ENCODE measurements at regions not wholly inside any gene's neighbourhood (a gene's known extent, or its start where the extent isn't known, plus 50 kb on each side); places are given as distances from the start of the nearest gene placed in this dataset.

GRCh38 chr13:79987761-79988160 is 353.2 kb downstream of the SPRY2 start:
- TF ChIP-seq GATA2 (IDR thresholded peaks at IDR 0.05; ENCODE audit: low read depth, low read length), result no peak
- no peak for TF ChIP-seq GATA3 (IDR thresholded peaks at IDR 0.05; ENCODE audit: low read depth, low read length)

- no peak for TF ChIP-seq GATA3 (IDR thresholded peaks at IDR 0.05; ENCODE audit: low read depth, low read length)
- TF ChIP-seq GATA2 (IDR thresholded peaks at IDR 0.05; ENCODE audit: low read depth, low read length), result no peak
Measured at GRCh38 chr13:79987323-79987722, 353.6 kb downstream of the SPRY2 start.

- no peak for TF ChIP-seq GATA3 (IDR thresholded peaks at IDR 0.05; ENCODE audit: low read depth, low read length)
- no peak for TF ChIP-seq GATA2 (IDR thresholded peaks at IDR 0.05; ENCODE audit: low read depth, low read length)
Measured at GRCh38 chr13:79986890-79987289, 354.0 kb downstream of the SPRY2 start.

GRCh38 chr13:79973533-79973963 is 367.4 kb downstream of the SPRY2 start:
- TF ChIP-seq GATA3 (IDR thresholded peaks at IDR 0.05; ENCODE audit: low read depth, low read length), result no peak

- TF ChIP-seq GATA3 (IDR thresholded peaks at IDR 0.05; ENCODE audit: low read depth, low read length), result no peak
- TF ChIP-seq GATA2 (IDR thresholded peaks at IDR 0.05; ENCODE audit: low read depth, low read length), result no peak
Measured at GRCh38 chr13:79972066-79972569, 368.8 kb downstream of the SPRY2 start.

GRCh38 chr13:79966493-79966895 is 374.4 kb downstream of the SPRY2 start:
- no peak for TF ChIP-seq GATA2 (IDR thresholded peaks at IDR 0.05; ENCODE audit: low read depth, low read length)
- no peak for TF ChIP-seq GATA3 (IDR thresholded peaks at IDR 0.05; ENCODE audit: low read depth, low read length)

GRCh38 chr13:79966059-79966458 is 374.9 kb downstream of the SPRY2 start:
- TF ChIP-seq GATA3 (IDR thresholded peaks at IDR 0.05; ENCODE audit: low read depth, low read length), result no peak
- no peak for TF ChIP-seq GATA2 (IDR thresholded peaks at IDR 0.05; ENCODE audit: low read depth, low read length)

- TF ChIP-seq GATA2 (IDR thresholded peaks at IDR 0.05; ENCODE audit: low read depth, low read length), result no peak
- no peak for TF ChIP-seq GATA3 (IDR thresholded peaks at IDR 0.05; ENCODE audit: low read depth, low read length)
Measured at GRCh38 chr13:79946556-79946955, 394.4 kb downstream of the SPRY2 start.

- TF ChIP-seq GATA3 (IDR thresholded peaks at IDR 0.05; ENCODE audit: low read depth, low read length), result no peak
- TF ChIP-seq GATA2 (IDR thresholded peaks at IDR 0.05; ENCODE audit: low read depth, low read length), result no peak
Measured at GRCh38 chr13:79943346-79944023, 397.4 kb downstream of the SPRY2 start.

GRCh38 chr13:79941752-79942151 is 399.2 kb downstream of the SPRY2 start:
- TF ChIP-seq GATA2 (IDR thresholded peaks at IDR 0.05; ENCODE audit: low read depth, low read length) (no peak), GATA3 (IDR thresholded peaks at IDR 0.05; ENCODE audit: low read depth, low read length) (no peak)

- TF ChIP-seq GATA2 (IDR thresholded peaks at IDR 0.05; ENCODE audit: low read depth, low read length) (no peak), GATA3 (IDR thresholded peaks at IDR 0.05; ENCODE audit: low read depth, low read length) (no peak)
Measured at GRCh38 chr13:79939689-79940088, 401.2 kb downstream of the SPRY2 start.

- TF ChIP-seq GATA2 (IDR thresholded peaks at IDR 0.05; ENCODE audit: low read depth, low read length) (no peak), GATA3 (IDR thresholded peaks at IDR 0.05; ENCODE audit: low read depth, low read length) (no peak)
Measured at GRCh38 chr13:79937771-79938216, 403.1 kb downstream of the SPRY2 start.

- TF ChIP-seq GATA3 (IDR thresholded peaks at IDR 0.05; ENCODE audit: low read depth, low read length) (no peak), GATA2 (IDR thresholded peaks at IDR 0.05; ENCODE audit: low read depth, low read length) (no peak)
Measured at GRCh38 chr13:79937311-79937710, 403.6 kb downstream of the SPRY2 start.

GRCh38 chr13:79936368-79937136 is 404.4 kb downstream of the SPRY2 start:
- no peak for TF ChIP-seq GATA3 (IDR thresholded peaks at IDR 0.05; ENCODE audit: low read depth, low read length)
- peak; percentile 66 for TF ChIP-seq GATA2 (IDR thresholded peaks at IDR 0.05; ENCODE audit: low read depth, low read length)

- TF ChIP-seq GATA3 (IDR thresholded peaks at IDR 0.05; ENCODE audit: low read depth, low read length) (no peak), GATA2 (IDR thresholded peaks at IDR 0.05; ENCODE audit: low read depth, low read length) (no peak)
Measured at GRCh38 chr13:79935121-79935520, 405.8 kb downstream of the SPRY2 start.
